Activated CD4-positive, alpha-beta T cell treated with anti-CD3 and anti-CD28 coated beads, Interleukin-2, Interleukin-4, amounts not matched to agents 100 ng/mL and 50 ng/mL, durations not matched to agents 16 hours and 8 hours (primary cell): ENCODE measurements at regions not wholly inside any gene's neighbourhood (a gene's known extent, or its start where the extent isn't known, plus 50 kb on each side); places are given as distances from the start of the nearest gene placed in this dataset.
"Not testable (repeated sequence)": the region's sequence is repeated elsewhere in the genome, so short reads cannot be mapped to it uniquely, and the experiment has no call there.

Source experiments
- DNase-seq: peaks from one replicate; pipeline ENCODE4 v3.0.0-alpha.2; 2020; ENCODE audit warnings: low spot score

- DNase-seq: no peak
Measured at GRCh38 chr18:41134426-41134825, 820.6 kb upstream of the PIK3C3 start.

GRCh38 chr18:41131050-41131449, 824.0 kb upstream of the PIK3C3 start:
- no peak for DNase-seq

DNA sequence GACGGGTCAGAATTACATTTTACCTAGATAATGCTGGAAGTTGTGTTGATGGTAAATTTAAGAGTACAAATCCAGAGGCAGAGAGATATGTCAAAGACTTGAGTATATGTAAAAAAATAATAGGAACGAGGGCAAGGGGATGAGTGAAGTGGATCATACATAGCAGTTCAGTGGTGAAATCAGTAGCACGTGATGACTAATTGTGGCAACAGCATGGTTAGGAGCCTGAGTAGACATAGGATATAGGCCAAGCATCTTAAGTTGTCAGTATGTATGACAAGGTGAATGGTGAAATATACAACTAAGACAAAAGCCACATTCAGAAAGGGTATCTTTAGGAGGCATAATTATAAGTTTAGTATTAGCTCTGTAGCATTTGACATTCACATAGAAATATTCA, 826.5 kb upstream of the PIK3C3 start:
- DNase-seq: no peak

GRCh38 chr18:41128126-41128525, 826.9 kb upstream of the PIK3C3 start:
- DNase-seq: no peak

DNA sequence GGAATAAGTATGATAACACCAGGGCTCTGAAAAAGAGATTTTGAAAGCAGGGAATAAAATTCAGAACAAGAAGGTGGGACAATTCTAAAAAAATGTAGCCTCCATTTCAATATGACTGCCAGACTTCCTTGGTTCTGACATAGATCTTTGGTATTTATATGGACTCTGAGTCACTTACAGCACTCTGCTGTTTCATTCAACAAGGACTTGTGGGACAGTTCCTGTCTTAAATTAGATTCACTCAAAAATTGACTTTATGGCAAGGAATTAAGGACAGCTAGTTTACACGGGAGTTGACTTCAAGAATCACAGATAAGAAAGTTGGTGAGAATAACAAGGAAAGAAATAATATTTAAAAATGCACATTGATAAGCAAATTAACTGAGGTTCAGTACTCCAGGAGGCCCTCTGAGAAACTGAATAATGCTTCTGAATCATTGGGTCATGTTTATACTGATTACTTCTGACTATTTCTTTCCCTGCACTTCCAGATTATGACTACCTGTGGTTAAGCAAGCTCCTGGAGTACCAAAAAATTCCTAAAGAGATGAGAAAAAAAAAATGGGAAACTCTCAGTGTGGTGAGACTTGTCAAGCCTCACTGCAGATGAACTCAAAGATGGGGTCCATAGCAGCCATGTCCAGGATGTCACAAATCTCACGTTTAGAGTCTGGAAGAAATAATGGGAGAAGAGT, 828.3 kb upstream of the PIK3C3 start:
- no peak for DNase-seq

DNA sequence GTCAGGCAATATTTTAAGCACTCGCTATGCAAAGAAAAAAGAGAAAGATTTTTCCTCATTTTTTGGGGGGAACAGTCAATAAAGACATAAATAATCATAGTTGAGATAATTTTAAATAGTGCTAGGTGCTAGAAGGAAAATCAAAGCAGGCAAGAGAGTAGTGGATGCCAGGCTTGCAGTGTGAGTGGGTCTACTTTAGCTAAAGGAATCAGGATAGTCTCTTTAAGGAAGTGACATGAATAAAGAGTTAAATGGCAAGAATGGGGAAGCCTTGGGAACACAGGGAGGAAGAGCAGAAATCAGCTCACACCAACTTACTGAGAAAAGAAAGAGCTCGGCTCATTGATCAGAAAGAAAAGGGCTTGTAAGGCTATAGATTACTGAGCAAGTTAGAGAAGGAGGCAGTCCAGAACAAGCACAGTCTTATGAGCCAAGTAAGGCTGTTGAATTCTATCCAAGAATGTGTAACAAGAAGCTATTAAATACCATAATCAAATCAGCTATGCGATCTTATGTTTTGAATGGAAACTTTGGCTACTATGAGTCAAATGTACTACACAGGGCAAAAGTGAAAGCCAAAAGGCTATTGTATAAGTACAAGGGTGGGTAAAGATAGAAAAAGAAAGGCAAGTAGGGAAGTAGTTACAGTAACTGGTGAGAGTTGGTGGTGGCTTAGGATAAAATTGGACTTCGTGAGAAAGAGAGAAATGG, 833.8 kb upstream of the PIK3C3 start:
- no peak for DNase-seq

GRCh38 chr18:41119031-41119430, 836.0 kb upstream of the PIK3C3 start:
- no peak for DNase-seq

DNA sequence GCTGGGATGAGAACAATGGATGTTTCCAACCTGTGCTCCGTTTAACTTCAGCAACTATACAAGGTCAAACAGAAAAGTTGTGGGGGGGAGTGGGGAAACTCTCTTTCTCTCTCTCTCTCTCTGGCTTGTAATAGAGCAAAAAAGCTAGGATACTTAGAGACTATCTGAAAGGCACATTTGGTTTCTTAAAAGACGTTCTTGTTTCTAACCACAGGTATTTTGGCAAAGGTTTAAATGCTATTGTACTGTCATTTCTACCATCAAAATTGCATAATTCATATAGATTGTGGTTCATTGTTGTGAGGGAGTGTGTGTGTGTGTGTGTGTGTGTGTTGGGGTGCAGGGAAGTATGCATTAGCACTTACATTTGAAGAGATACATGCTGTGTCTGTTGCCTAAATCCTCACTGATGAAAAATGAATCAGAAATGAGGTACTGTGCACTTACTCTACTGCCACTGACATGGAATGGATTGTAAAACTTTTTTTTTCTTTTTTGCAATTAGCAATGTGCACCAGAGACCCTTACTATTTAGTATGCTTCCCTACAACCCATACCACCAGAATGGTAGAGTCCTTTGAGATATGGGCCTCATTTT, 841.0 kb upstream of the PIK3C3 start:
- DNase-seq: no peak

DNA sequence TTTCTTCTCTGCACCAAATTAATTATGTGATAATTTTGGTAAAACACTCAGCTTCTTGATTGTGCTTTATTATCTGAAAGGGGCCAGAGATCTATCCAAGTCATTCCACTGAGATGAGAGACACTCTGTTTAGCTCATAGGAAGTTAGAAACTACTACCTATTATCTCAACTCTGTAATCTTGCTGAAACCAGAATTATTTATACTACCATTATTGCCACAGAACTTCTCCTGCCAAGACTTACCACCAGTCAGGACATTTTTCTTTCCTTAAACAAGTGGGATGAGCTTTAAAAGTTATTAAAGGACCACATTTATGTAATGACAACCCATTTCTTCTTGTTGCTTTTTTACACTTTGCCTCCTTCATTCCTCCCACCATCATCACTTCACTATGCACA, 855.6 kb upstream of the PIK3C3 start:
- DNase-seq: no peak

DNA sequence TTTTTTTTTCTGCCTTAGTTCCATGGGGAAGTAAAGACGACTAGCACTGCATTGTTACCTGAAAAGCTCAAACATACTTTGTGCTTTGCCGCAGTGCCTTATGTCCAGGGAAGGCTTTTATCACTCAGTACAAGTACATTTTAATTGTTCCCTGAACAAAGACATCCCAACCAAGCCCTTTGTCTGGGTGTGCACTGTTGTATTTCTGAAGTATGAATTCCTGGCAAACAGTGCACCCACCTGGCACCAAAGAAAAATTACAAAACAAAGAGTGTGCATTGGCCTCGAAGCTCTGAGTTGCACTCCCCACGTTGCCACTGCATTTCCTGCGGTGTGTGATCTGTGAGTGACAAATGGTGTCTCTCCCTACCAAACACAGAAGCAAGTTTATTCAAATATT, 858.5 kb upstream of the PIK3C3 start:
- no peak for DNase-seq

- no peak for DNase-seq
Measured at GRCh38 chr18:41077076-41077475, 878.0 kb upstream of the PIK3C3 start.

GRCh38 chr18:41075212-41075611, 879.8 kb upstream of the PIK3C3 start:
- no peak for DNase-seq

DNA sequence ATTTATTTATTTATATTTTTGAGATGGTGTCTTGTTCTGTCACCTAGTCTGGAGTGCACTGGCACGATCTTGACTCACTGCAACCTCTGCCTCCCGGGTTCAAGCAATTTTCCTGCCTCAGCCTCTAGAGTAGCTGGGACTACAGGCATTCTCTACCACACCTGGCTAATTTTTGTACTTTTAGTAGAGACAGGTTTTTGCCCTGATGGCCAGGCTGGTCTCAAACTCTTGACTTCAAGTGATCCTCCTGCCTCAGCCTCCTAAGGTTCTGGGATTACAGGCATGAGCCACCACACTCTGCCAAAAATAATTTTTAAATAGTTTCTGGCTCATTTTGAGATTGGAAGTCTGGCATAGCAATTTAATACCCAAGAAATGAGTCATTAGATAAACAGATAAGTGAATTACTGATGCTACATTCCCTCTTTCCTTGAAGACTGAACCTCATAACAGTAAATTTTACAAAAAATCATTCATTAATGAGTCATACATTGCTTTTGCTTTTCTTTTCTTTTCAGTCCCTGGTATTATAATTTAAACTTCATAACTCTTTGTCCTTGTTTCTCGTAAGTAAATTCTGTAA, 881.6 kb upstream of the PIK3C3 start:
- no peak for DNase-seq

GRCh38 chr18:41072946-41073345, 882.1 kb upstream of the PIK3C3 start:
- DNase-seq: no peak

GRCh38 chr18:41071826-41072225, 883.2 kb upstream of the PIK3C3 start:
- DNase-seq: no peak

- no peak for DNase-seq
Measured at GRCh38 chr18:41069167-41069566, 885.9 kb upstream of the PIK3C3 start.

- DNase-seq: no peak
Measured at GRCh38 chr18:41064916-41065315, 890.1 kb upstream of the PIK3C3 start.

DNA sequence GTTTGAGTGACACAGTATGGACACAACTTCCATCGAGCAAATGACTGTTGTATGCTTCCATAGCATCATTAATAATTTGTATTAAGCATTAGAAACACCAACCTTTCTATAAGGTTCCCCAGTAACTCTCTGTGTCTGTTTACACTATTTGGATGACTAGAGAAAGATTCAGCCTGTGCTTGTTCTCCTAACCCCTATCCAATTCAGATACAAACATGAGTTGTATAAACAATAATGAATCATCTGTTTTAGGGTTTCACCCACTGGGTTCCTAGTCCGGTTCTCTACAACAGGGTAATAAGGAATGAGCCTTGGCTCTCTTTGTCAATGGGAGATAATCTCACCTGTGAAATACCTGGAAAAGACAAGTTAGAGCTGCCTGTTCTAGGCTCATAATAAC, 894.1 kb upstream of the PIK3C3 start:
- DNase-seq: no peak

GRCh38 chr18:41059126-41059415, 896.0 kb upstream of the PIK3C3 start:
- no peak for DNase-seq

DNA sequence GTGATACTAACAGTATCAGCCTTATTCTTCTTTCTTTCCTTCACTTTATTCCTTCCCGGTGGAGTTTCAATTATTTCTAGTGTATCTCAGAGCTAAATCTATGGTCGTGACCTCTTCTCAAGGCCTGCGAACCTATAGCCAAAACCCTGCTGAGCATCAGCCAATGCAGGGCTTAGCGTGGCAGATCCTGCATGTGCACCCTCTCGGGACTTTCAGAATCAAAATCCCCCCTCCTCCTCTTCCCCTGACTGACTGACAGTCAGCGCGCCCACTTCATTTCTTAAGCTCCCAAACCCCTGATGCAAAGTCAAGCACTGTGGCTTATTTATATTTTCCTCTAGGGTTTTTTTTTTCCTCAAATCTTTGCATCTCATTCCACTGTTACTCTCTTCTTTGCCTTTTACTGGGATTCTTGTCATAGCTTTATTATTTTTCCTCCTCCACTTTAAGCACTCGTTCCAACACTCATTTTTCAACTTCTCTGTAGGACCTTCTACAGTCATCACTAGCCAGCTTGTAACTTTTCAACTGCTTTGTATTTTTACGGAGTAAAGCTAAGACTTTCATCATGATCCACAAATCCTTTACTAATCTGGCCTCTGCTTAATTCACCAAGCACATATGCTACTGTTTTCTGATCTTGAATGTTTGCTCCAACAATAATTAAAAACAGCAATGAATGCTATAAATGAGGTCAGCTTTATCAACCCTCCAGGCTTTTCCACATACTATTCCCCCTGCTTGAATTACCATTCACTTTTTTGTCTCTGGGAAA, 896.5 kb upstream of the PIK3C3 start:
- DNase-seq: no peak

DNA sequence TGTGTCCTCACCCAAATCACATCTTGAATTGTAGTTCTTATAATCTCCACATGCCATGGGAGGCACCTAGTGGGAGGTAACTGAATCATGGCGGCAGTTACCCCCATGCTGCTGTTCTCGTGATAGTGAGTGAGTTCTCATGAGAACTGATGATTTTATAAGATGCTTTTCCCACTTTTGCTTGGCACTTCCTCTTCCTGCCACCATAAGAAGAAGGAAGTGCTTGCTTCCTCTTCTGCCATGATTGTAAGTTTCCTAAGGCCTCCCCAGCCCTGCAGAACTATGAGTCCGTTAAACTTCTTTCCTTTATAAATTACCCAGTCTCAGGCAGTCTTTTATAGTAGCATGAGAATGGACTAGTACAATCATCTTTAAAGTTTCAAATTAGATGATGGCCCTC, 902.4 kb upstream of the PIK3C3 start:
- no peak for DNase-seq

DNA sequence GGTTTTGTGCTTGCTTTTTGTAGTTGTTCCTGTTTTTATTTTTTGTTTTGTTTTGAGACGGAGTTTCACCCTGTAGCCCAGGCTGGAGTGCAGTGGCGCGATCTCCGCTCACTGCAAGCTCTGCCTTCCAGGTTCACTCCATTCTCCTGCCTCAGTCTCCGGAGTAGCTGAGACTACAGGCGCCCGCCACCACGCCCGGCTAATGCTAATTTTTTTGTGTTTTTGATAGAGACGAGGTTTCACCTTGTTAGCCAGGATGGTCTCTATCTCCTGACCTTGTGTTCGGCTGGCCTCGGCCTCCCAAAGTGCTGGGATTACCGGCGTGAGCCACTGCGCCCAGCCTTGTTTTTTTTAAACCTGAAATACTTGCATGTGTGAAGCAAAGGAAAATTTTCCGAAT, 908.8 kb upstream of the PIK3C3 start:
- DNase-seq: not testable (repeated sequence)

DNA sequence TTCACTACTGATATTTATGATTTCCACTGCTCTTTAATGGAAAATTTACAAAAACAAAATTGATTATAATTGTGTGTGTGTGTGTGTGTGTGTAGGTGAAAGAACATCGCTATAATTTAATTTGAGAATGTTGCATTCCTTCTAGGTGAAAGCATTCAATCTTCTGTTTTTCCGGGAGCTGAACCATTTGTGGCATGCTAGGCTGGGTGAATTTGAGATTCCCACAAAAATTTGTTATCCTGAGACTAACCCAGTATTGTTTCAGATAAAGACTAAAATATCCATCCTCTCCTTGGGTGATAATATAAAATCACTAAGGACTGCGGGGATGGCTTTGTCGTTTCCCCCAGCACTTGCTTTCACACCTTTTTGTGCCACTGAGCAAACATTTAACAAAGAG, 911.2 kb upstream of the PIK3C3 start:
- DNase-seq: no peak
